TTC549 (cell line): ENCODE measurements at regions not wholly inside any gene's neighbourhood (a gene's known extent, or its start where the extent isn't known, plus 50 kb on each side); places are given as distances from the start of the nearest gene placed in this dataset.
"Not testable (repeated sequence)": the region's sequence is repeated elsewhere in the genome, so short reads cannot be mapped to it uniquely, and the experiment has no call there.

Source experiments
- FAIRE-seq: peaks from 2 replicates; lab custom pipeline; 2012; peaks lifted over from hg19 to GRCh38; lab: Jason Lieb, UNC

DNA sequence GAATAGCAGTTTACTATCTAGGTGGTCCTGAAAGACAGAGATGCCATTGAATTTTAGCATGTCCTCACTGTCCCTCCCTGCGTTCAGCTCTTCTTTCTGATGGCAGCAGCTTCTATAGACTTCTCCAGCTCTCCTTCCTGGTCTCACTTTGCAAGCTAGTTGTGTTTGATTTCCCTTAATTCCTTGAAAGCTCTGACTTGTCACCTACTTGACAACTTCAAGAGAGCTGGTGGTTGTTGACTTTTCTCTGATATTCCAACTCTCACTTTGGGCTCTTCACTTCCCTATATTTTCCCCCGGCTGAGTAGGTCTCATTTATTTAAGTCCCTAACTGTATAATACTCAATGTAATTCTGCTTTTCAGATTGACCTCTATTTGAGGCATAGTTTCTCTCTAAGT, 1825.0 kb upstream of the RAG2 start:
- no peak for FAIRE-seq

DNA sequence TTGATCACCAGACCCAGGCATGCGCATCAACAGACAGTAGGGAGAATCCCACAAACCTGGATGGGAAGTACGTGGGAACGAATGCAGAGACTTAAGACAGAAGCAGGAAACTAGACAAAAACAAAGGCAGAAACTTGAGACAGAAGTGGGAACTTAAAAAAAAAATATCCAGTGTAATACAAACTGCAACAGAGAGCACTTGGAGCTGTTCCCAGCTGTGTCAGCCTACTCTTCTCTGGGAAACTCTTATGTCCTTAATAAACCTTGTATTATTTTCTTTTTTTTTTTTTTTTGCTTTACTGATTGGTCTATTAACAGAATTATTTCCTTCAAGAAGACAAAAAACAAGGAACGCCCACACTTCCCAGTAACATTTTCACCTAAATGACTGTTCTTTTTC, 1818.1 kb upstream of the RAG2 start:
- no peak for FAIRE-seq

DNA sequence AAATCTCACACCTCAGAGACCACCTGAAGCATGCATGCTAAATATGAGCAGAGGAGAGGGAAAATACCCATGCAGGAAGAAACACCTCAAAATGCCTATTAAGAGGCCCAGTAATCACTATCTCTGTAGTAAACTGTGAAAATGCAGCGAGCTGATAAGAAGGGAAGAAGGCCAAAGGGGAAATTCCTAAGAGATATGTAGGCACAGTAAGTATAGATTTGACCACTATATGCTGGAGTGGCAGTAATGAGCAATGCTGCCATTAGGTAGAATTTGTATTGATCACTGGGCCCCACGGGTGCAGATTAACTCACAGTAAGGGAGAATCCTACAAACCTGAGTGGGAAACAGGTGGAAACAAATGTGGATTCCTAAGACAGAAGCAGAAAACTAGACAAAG, 1813.1 kb upstream of the RAG2 start:
- no peak for FAIRE-seq

DNA sequence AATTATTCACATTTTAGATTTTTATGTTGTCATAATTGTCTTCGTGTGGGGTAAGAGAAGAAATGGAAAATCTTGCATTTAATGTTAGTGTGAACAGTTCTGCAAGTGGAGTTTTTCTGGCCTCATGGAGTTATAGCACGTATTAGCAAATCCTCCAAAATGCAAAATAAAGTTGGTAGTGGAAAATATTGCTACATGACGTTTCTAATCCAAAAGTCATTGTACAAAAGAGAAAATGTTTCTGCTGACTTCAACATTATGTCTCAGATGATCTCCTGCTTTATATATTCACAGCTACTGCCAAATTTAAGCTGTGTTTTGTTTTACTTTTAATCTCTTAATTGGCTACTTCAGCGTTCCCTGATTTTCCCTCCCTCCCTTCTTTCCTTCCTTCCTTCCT, 1804.0 kb upstream of the RAG2 start:
- FAIRE-seq, result no peak

GRCh38 chr11:38392176-38392575, 1794.1 kb upstream of the RAG2 start:
- FAIRE-seq, result no peak

- no peak for FAIRE-seq
Measured at GRCh38 chr11:38384568-38384967, 1786.5 kb upstream of the RAG2 start.

DNA sequence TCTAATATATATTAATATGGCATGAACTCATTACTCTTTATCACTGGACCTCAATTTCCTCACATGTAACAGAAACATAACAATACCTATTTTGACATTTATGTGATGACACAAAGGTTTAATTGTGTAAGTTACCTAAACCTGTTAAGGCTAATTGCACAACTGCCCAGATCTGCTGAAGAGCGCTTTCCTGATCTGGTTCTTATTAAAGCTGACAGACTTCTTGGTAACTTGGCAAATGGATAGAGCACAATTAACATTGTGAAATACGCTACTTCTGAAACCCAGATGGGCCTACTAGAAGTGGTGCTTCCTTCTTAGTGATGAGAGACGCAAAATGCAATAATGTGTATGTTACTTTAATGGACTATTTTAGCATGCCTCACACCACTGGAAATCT, 1767.2 kb upstream of the RAG2 start:
- FAIRE-seq, result no peak

DNA sequence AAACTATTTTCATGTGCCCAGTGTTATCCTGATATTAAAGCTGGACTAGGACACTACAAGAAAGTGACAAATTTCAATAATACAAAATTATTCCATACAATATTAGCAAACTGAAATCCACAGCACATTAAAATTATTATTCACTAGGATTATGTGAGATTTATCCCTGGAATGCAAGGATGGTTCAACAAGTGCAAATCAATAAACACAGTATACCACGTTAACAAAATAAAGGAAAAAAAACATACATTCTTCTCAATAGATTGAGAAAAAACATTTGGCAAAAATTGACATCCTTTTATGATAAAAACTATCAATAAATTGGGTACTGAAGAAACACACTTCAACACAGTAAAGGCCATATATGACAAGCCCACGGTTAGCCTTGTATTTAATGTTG, 1758.2 kb upstream of the RAG2 start:
- no peak for FAIRE-seq

- no peak for FAIRE-seq
Measured at GRCh38 chr11:38345286-38345685, 1747.2 kb upstream of the RAG2 start.

DNA sequence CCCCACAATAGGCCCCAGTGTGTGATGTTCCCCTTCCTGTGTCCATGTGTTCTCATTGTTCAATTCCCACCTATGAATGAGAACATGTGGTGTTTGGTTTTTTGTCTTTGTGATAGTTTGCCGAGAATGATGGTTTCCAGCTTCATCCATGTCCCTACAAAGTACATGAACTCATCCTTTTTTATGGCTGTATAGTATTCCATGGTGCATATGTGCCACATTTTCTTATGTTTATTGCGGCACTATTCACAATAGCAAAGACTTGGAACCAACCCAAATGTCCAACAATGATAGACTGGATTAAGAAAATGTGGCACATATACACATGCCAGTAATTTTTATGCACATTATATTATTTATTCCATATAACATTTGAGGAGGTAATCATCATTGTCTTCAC, 1743.6 kb upstream of the RAG2 start:
- FAIRE-seq, result not testable (repeated sequence)

- no peak for FAIRE-seq
Measured at GRCh38 chr11:38339835-38340440, 1741.9 kb upstream of the RAG2 start.

DNA sequence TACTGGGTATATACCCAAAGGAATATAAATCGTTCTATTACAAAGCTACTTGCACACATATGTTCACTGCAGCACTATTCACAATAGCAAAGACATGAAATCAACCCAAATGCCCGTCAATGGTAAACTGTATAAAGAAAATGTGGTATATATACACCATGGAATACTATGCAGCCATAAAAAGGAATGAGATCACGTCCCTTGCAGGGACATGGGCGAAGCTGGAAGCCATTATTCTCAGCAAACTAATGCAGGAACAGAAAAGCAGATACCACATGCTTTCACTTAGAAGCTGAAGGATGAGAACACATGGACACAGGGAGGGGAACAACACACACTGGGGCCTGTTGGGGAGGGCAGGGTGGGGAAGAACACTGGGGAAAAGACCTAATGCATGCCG, 1740.0 kb upstream of the RAG2 start:
- not testable (repeated sequence) for FAIRE-seq

- FAIRE-seq, result no peak
Measured at GRCh38 chr11:38332046-38332445, 1734.0 kb upstream of the RAG2 start.

GRCh38 chr11:38330578-38330977, 1732.5 kb upstream of the RAG2 start:
- FAIRE-seq, result no peak

DNA sequence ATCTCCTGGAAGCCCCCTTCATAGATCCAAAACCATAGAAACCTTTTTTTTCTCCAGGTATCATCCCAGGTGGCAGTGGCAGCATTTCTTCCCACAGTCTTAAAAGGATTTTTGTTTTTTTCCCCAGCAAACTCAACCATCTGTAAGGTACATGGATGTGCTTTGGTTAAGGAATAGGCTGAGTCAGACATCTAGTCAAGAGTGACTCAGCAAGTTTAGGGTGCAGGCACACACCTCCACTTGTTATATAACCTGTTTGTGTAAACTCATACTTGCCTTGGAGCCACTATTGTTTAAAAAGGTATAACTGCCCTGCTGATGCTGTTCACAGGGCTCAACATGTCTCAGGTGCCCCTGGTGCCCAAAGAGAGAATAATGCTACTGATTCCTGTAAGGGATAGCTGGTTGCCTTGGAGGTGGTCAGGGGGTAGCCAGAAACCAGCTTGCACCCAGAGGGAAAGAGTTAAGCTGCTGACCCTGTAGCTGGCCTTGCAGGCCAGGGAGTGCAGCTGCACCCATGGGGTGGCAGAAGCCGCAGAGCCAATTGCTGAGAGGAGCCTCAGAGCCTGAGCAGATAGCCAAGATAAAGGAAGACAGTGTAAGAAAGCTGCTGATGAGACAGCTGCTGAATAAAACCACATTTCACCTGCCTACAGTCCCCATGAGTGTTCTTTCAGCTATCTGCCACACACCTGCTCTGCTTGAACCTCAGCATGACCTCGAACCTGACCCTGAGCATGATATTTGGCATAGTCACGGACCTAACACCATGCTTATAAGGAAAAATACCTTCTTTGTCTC, 1726.1 kb upstream of the RAG2 start:
- no peak for FAIRE-seq

DNA sequence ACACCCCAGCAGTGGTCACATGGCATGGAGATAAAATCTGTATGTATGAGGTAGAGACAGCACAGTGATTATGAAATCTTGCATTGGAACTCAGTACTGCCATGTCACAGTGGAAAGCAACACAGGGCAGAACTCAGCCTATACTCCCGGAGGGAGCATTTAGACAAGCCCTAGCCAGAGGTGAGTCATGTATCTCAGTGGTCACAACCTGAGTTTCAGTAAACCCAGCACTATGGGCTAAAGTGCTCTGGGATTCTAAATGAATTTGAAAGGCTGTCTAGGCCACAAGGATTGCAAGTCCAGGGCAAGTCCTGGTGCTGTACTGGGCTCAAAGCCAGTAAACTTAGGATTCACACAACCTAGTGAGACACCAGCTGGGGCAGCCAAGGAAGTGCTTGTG, 1717.1 kb upstream of the RAG2 start:
- FAIRE-seq, result no peak

DNA sequence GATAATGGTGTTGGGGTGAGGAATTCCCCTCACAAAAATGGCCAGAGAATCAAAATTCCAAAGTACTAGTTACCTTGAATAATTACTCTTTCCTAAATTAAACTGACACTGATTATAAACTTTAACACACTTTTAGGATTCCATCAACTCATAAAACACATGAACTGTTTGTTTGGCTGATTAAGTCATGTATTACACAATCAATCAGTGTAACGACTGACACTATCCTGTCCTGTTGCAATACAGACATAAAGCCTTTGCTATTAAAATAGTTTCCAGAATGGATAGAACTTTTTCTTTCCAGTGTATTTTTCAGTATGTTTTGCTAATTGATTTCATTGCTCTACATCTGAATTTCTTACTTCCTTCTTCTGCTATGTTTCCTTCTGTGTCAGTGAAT, 1709.4 kb upstream of the RAG2 start:
- no peak for FAIRE-seq

DNA sequence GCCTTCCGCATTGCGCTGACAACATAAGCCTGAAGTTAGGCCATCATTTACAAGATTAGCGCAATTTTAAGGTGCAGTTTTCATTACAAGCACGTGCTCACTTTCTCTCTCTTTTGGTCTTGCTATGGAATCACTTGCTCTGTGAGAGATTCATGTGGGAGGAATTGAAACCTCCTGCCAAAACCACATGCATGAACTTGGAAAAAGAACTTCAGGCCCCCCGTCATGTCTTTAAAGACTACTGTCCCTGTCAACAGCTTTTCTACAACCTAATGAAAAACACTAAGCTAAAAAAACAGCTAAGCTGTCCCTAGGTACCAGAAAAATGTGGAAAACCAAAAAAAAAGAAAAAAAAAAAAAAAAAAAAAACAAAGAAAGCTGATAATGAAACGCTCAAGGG, 1707.6 kb upstream of the RAG2 start:
- no peak for FAIRE-seq

GRCh38 chr11:38304926-38305325, 1706.9 kb upstream of the RAG2 start:
- no peak for FAIRE-seq

DNA sequence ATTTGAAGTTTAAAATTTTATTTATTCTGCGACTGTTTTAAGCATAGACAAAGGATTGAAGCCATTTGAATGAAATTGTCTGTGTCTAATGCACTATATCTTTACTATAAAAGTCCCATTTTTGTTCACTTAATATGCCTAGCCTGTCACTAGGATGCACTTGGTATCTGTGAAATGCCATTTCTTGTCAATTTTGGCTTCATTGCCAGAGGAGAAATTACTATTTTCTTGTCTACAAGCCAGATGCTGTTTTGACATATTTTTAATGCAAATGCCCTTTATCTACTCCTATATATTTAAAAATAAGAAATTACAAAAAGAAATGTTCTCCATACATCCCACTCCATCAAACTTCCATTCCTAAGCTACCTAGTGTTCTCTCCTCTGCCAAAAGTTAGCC, 1704.5 kb upstream of the RAG2 start:
- FAIRE-seq, result no peak

GRCh38 chr11:38300570-38300969, 1702.5 kb upstream of the RAG2 start:
- FAIRE-seq, result no peak

GRCh38 chr11:38296211-38296776, 1698.3 kb upstream of the RAG2 start:
- FAIRE-seq, result no peak

GRCh38 chr11:38282718-38283117, 1684.7 kb upstream of the RAG2 start:
- FAIRE-seq, result no peak
